HepG2 (cell line): ENCODE measurements at regions not wholly inside any gene's neighbourhood (a gene's known extent, or its start where the extent isn't known, plus 50 kb on each side); places are given as distances from the start of the nearest gene placed in this dataset.

Experiments used
- ATAC-seq: fragments of 200-7000 bp; cut with Tn5 transposase; 3 replicates; pipeline ENCODE4 v1.9.1; 2020; ENCODE audit warnings: mild to moderate bottlenecking, moderate library complexity
- BruUV-seq: library from RNA; stranded (reverse); fragments of 400-500 nt; replicated peaks from 2 replicates; lab custom pipeline; 2021; lab: Mats Ljungman, UMichigan
- CTCF ChIA-PET: fragments of 300-600 bp; formaldehyde crosslinking; extraction: SDS; loops from one replicate; lab custom pipeline; 2021; ENCODE audit warnings: low total read pairs, inconsistent platforms, low intra/inter-chr PET ratio; lab: Yijun Ruan, JAX
- POLR2A ChIA-PET: fragments of 350-600 bp; sonication (Branson Sonifier 250); formaldehyde crosslinking; loops from one replicate; lab custom pipeline; 2020; ENCODE audit warnings: antibody characterized with exemption, inconsistent platforms; lab: Yijun Ruan, JAX
- DNase-seq: peaks from one replicate; pipeline ENCODE4 v3.0.0-alpha.2; 2015; ENCODE audit warnings: low spot score
- FAIRE-seq: peaks from 3 replicates; lab custom pipeline; 2011; peaks lifted over from hg19 to GRCh38; lab: Jason Lieb, UNC
- H2AFZ ChIP-seq: one replicate; pipeline ENCODE4 v1.6.1; 2011; ENCODE audit warnings: low read length, inconsistent platforms
- H3K27ac ChIP-seq: fragments of 300-600 bp; 3 replicates; pipeline ENCODE4 v1.8.0; 2011; ENCODE audit warnings: mixed run types, mild to moderate bottlenecking, mixed read lengths, low read length, inconsistent platforms; ENCODE audit not compliant: insufficient read depth; ENCODE audit errors: extremely low read length
- H3K27me3 ChIP-seq, 2 experiments: fragments of 200-600 bp in 1 of 2; 2 replicates in 1 of 2; 3 replicates in 1 of 2; pipeline versions ENCODE4 v1.6.0 to v1.8.0; 2011; ENCODE audit warnings: low read length in 2 of 2, mild to moderate bottlenecking in 2 of 2, moderate library complexity in 2 of 2, inconsistent platforms in 1 of 2; ENCODE audit not compliant: insufficient read depth in 2 of 2, control insufficient read depth in 1 of 2
- H3K36me3 ChIP-seq, 2 experiments: fragments of 200-600 bp in 1 of 2; replicated peaks in 1 of 2; 2 replicates in 1 of 2; 3 replicates in 1 of 2; pipeline versions ENCODE4 v1.5.1 to v1.8.0; 2011; ENCODE audit warnings: low read length in 2 of 2, inconsistent platforms in 1 of 2; ENCODE audit not compliant: insufficient read depth in 2 of 2, control insufficient read depth in 1 of 2
- H3K4me1 ChIP-seq: 2 replicates; pipeline ENCODE4 v1.5.1; 2012; ENCODE audit warnings: low read length, inconsistent platforms; ENCODE audit not compliant: insufficient read depth
- H3K4me2 ChIP-seq: 2 replicates; pipeline ENCODE4 v1.6.0; 2011; ENCODE audit warnings: low read depth, low read length, inconsistent platforms
- H3K4me3 ChIP-seq, 3 experiments: fragments of 200-600 bp in 1 of 3; sonication (generic), shearing (Covaris generic) in 1 of 3; replicated peaks in 1 of 3; 2 replicates each; pipeline ENCODE4 v1.5.1; 2011 to 2016; ENCODE audit warnings: low read length in 3 of 3, inconsistent platforms in 2 of 3, low read depth in 2 of 3, mild to moderate bottlenecking in 2 of 3, control low read depth in 1 of 3, mixed read lengths in 1 of 3; ENCODE audit not compliant: insufficient read depth in 1 of 3
- H3K79me2 ChIP-seq: one replicate; pipeline ENCODE4 v1.6.1; 2011; ENCODE audit warnings: low read length, inconsistent platforms; ENCODE audit not compliant: insufficient read depth
- H3K9ac ChIP-seq: 2 replicates; pipeline ENCODE4 v1.6.0; 2011; ENCODE audit warnings: mild to moderate bottlenecking, low read depth, low read length, inconsistent platforms; ENCODE audit not compliant: insufficient read depth
- H3K9me3 ChIP-seq: 2 replicates; pipeline ENCODE4 v1.5.1; 2012; ENCODE audit warnings: mild to moderate bottlenecking, low read length
- H4K20me1 ChIP-seq: 2 replicates; pipeline ENCODE4 v1.6.0; 2011; ENCODE audit warnings: inconsistent platforms, mild to moderate bottlenecking, low read length, moderate library complexity; ENCODE audit not compliant: insufficient read depth
- ATF7 ChIP-seq, 2 experiments: fragments of 450-650 bp in 1 of 2; sonication (generic) in 1 of 2; formaldehyde crosslinking in 1 of 2; IDR thresholded peaks; 2 replicates each; pipeline versions ENCODE4 v1.4.0 to v1.6.1; 2016 to 2020; ENCODE audit warnings: antibody characterized with exemption in 1 of 2, mild to moderate bottlenecking in 1 of 2, missing genetic modification reagents in 1 of 2
- EZH2 ChIP-seq: conservative IDR thresholded peaks from 2 replicates; pipeline ENCODE4 v1.6.1; 2012; ENCODE audit warnings: mild to moderate bottlenecking, low read depth, low read length, moderate library complexity
- KAT2B ChIP-seq: fragments of 150-350 bp; IDR thresholded peaks from 2 replicates; pipeline ENCODE4 v1.6.1; 2014; ENCODE audit warnings: low read depth, low read length, borderline replicate concordance
- MAFK ChIP-seq, 2 experiments: IDR thresholded peaks in 1 of 2; conservative IDR thresholded peaks in 1 of 2; 2 replicates each; pipeline ENCODE4 v1.6.1; 2011; ENCODE audit warnings: improper control_type of control experiment in 2 of 2, low read length in 2 of 2
- RAD51 ChIP-seq: fragments of 450-650 bp; IDR thresholded peaks from 2 replicates; pipeline ENCODE4 v1.6.1; 2016; ENCODE audit warnings: borderline replicate concordance
- SP5 ChIP-seq: IDR thresholded peaks from 2 replicates; pipeline ENCODE4 v1.6.1; 2016; ENCODE audit warnings: low read depth, borderline replicate concordance
- USF2 ChIP-seq, 2 experiments: sonication (generic) in 1 of 2; formaldehyde crosslinking in 1 of 2; IDR thresholded peaks; 2 replicates each; pipeline versions ENCODE4 v1.5.1 to v1.6.1; 2011 to 2020; ENCODE audit warnings: borderline replicate concordance in 1 of 2, low read depth in 1 of 2, low read length in 1 of 2, mild to moderate bottlenecking in 1 of 2, missing genetic modification reagents in 1 of 2, moderate library complexity in 1 of 2
- WGBS: methylation state at CpG from one replicate; pipeline ENCODE4 v1.1.6; 2017; ENCODE audit warnings: low lambda C conversion rate; 5-methylcytosine and 5-hydroxymethylcytosine counted together
- in situ Hi-C: cut with HindIII; loops from 2 replicates; pipeline ENCODE4 v1.10.0; 2017; ENCODE audit warnings: low pct_unique_long_range_greater_than_20kb; ENCODE audit not compliant: extremely low pct_ligation_motif_present
- intact Hi-C: fragments of 100-400 bp; cut with micrococcal nuclease; formaldehyde crosslinking; loops from one replicate; pipeline ENCODE4 v1.10.0; 2022; ENCODE audit not compliant: unreplicated experiment

GRCh38 chr15:72979791-72980190, 72.5 kb upstream of the NEO1 start:
- Histone ChIP-seq H3K9me3 (no peaks in the 10 kb centered on the region), H3K4me2 (no peak overlapping the region), H3K79me2 (no peaks in the 10 kb centered on the region), H3K4me1 (no peaks in the 10 kb centered on the region), H3K36me3 (no peaks in the 10 kb centered on the region), H4K20me1 (no peaks in the 10 kb centered on the region), H3K4me3 (no peak overlapping the region), H3K9ac (no peak overlapping the region), H2AFZ (no peak overlapping the region), H3K27me3 (peaks cover 0 to 18% of the 10 kb centered on the region in 2 experiments; a peak in 1 of 5 replicates), H3K27ac (no peak overlapping the region)
- ATAC-seq (no peak), DNase-seq (no peak), FAIRE-seq (no peak)
- BruUV-seq: no TSS peak
- in situ Hi-C loops (no loop called here), intact Hi-C loops (no loop called here)
- TF ChIP-seq EZH2 (no peak), ATF7 (IDR thresholded peaks at IDR 0.05) (no peak), ATF7 (CRISPR knock-in tag; IDR thresholded peaks at IDR 0.05) (no peak), USF2 (IDR thresholded peaks at IDR 0.05; ENCODE audit: low read depth, low read length) (0 out of 2 replicates have a peak, but pooled peaks have one; percentile 17), USF2 (CRISPR knock-in tag; IDR thresholded peaks at IDR 0.05; ENCODE audit: borderline replicate concordance) (no peak), RAD51 (peak; percentile 47; the same call in 1 of the 2 replicates)
- ChIA-PET POLR2A (no interaction called here), CTCF (no interaction called here)
- 30% methylated on average over 5 of the region's 5 CpGs for WGBS

- CTCF ChIA-PET: no interaction called here
- DNase-seq: no peak
- no peak overlapping the region for H2AFZ ChIP-seq
- H3K79me2 ChIP-seq: no peaks in the 10 kb centered on the region
- H3K36me3 ChIP-seq: no peaks in the 10 kb centered on the region
- H3K4me2 ChIP-seq: no peak overlapping the region
- TF ChIP-seq KAT2B (no peak), SP5 (CRISPR knock-in tag) (no peak), MAFK (conservative IDR thresholded peaks at IDR 0.05 in 1 of 2, IDR thresholded peaks at IDR 0.05 in 1 of 2; ENCODE audit: low read length in 2 of 2) (peak in 1 of 2 experiments; percentile 50; a peak in 2 of 4 replicates)
- POLR2A ChIA-PET: no interaction called here
- H4K20me1 ChIP-seq: no peaks in the 10 kb centered on the region
- H3K4me3 ChIP-seq: no peak overlapping the region
- H3K4me1 ChIP-seq: no peaks in the 10 kb centered on the region
- ATAC-seq: no peak
- FAIRE-seq: no peak
- in situ Hi-C loops: no loop called here
- H3K27me3 ChIP-seq: peaks cover 0 to 18% of the 10 kb centered on the region in 2 experiments; a peak in 1 of 5 replicates
- no peak overlapping the region for H3K9ac ChIP-seq
- no peak overlapping the region for H3K27ac ChIP-seq
- 26% methylated on average over 5 of the region's 5 CpGs for WGBS
- BruUV-seq: no TSS peak
- intact Hi-C loops: no loop called here
- H3K9me3 ChIP-seq: no peaks in the 10 kb centered on the region
Measured at GRCh38 chr15:72979308-72979707, 73.0 kb upstream of the NEO1 start.
